CD4-positive, alpha-beta T cell treated with Interleukin-1 beta for 1 hour (primary cell): ENCODE measurements at regions not wholly inside any gene's neighbourhood (a gene's known extent, or its start where the extent isn't known, plus 50 kb on each side); places are given as distances from the start of the nearest gene placed in this dataset.

Source experiments
- DNase-seq, 2 donors: peaks; one replicate each; pipeline ENCODE4 v3.0.0-alpha.2; 2020 to 2022

DNA sequence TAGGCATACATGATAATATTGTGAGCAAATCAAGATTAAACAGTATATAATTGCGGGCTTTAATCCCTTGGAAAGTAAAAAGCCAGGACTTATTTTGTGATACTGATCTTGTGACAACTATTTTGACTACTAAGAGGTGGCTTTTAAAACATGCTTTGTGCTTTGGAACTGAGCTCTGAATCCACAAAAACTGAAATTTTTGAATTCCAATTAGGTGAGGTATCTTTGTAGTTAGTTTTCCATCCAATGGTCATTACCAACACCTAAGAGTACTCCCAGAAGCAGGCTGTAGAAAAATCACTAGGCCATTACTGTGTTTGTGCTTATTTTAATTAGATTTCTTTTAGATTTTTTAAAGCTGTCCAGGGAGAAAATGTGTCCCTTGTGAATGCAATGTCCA, 559.5 kb upstream of the WWC1 start:
- DNase-seq = no peak

DNA sequence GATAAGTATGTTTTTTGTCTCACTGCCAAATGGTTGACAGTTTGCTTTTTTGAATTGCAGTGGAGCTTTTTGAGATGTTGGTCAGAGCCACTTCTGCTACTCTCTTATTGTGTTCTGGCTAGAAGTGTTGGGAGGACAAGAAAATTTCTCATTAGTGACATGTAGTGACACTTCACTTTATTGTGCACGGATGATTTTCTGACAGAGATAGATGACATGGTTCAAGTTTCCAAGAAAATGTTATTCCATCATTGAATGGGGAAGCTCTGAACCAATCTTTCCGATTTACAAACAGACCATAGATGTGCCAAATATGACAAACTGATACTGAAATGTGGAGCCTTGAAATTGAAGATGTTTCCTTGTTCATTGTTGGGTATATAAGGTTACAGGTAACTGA, 558.9 kb upstream of the WWC1 start:
- DNase-seq = no peak

DNA sequence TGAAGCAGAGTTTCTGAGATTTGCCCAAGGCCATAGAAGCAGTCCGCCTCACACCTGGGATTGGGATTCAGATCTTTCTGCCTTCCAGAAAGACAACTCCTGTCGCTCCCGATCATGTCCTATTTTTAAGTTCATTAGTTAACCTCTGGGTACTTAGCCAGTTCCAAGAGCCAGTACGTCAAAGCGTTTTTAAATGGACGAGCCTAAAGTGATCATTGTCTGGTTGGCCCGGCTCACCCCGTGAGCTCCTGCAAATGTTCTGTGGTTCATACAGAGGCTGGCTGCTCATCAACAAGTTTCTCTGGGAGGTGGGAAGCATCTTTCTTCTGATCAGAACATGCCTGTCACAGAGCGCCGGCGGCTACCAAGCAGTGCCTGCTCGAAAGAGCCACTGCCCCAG, 554.5 kb upstream of the WWC1 start:
- DNase-seq = no peak

DNA sequence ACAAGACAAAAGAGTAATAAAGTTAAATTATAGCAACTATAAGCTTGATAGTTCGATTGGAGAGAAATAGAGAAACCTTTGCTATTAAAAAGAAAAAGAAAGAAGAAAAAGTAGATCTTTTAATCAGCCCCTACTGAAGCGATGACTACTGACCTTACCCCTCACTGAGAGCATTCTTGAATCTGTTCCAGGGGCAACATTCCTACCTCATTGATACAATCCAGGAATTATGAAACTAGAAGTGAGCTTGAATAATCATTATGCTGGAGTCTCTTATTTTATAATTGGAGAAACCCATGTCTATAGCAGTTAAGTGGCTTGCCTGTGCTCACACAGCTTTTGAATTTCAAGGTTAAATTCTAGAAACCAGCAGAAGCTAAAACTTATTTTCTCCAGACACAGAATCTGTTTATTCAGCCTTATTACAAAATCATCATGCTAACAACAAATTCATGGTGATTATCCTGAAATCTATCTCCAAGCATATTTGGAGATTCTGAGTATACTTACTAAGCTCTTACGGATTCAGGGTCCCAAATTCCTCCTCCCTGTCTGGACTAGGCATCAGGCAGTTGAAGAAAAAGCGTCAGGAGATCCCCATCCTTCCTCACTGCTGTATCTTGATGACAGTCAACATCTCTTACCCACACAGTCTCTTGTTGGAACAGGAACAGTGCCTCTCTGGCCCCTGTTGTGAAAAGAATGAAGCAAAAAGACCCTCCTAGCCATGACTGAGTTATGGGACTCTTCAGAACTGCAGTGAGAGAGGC, 547.6 kb upstream of the WWC1 start:
- no peak for DNase-seq

DNA sequence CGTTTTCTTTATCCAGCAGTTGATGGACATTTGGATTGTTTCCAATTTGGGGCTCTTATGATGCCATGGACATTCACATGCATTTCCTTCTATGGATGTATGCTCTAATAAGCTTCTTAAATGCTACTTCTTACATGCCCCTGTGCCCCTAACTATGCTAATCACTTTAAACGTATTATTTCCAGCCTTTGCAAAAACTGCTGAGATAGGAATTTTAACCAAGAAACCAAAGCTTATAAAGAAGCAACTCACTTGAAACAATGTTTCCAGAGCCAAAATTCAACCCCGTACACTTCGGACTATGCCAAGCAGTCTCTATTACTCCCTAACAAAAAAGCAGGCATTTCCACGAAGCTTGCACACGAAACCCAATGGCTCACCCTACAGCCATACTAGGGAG, 545.6 kb upstream of the WWC1 start:
- no peak for DNase-seq

DNA sequence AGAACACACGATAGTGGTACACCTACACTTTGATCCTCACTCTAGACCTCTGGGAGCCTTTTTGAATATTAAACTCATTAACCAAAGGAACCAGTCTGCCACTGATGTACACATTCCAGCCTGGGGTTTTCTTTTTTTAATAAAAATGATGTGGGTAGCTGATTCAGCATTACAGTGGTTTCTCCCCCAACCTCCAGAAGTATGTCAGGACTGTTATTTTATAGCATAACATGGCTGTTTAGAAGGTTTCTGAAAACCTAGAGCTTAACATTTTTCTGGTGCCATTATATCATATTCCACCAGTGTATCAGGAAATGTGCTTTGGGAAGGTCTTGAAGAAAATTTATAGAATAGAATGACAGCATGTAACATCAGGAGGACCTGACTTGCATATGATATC, 540.9 kb upstream of the WWC1 start:
- DNase-seq = no peak

DNA sequence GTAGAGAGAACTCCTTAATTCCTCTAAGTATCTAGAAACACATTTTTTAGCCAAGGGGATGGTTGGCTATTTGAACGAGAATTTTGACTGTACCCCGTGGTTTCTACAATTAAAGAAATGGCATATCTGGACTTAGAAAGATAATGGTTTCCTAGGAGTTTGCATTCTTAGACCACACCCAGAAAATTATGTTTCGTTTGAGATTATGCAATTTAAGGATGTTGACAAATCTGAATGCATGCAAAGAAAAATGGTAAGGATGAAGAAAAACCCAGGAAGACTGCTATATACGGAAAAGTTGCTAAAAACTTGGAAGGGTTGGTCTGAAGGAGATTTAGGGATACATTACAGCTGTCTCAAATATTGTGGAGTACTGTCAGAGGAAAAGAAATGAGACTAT, 538.5 kb upstream of the WWC1 start:
- DNase-seq = no peak

DNA sequence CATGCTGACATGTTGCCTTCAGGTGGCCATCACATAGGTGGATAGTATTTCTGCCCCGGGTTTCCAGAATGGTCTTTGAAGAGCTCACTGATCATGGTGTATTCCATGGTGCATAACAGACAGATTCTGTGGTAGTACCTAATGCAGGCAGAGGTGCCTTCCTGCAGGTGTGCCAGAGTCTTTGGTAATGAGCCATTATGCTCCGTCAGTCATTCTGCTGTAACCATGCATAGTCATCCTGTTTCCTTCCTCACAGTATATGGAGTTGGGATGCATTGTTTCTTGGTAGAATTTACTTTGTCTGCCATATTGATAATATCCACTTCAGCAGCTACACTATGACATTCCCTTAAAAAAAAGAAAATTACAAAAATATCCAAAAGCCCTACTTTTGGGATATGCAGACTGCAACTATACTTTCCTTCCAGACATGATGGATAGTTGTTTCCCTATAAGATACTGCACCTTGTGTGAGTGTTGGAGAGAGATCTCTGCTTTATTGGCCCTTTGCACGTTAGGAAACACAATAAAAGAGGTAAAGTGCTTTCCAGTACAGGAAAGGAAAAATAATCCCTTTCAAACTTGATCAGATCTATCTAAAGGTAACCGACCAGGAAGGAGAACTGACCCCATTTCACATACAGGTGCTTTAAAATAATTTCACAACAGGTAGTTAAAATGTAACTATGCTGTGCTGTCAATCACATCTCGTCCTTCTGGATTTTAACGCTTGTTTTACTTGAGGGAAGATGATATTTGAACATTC, 537.5 kb upstream of the WWC1 start:
- DNase-seq = no peak

DNA sequence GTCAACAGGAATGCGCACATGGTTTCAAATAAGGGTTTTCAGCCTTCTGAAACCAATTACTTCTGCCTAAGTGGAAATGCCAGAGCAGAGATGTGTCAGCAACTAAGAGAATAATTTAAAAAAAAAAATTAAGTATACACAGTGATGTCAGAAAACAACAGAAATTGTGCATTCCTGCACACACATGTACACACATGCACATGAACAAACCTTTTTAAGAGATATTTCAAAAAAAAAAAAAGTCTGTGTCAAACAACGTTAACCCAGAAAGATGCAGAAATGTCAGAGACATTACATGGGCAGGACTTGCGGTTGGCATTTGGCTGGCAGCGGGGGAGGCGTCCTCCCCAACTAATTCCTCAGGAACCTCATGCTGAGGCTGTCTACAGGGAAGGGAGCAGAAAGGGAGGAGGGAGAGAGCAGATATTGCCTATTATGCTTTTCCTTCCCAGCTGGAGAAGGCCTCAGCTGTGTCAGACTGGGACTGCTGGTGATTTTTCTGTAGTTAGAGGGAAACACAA, 536.9 kb upstream of the WWC1 start:
- DNase-seq = no peak

DNA sequence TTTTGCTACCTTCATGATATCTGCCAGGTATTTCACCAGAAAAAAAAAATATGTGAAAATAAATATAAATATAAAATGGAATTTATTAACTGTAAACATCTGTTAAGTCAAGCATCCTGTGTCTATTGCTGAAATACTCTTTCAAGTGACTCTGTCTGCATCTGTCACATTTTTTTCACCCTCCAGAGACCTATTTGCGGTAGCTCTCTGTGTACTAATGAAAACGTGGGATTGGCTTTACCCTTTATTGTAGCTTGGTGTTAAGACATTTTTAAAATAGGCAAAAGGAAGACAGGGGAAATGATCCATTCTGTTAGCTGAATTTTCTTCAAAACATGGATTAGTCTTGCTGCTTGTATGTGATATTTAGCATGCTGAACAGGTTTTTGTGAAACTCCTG, 536.0 kb upstream of the WWC1 start:
- no peak for DNase-seq

DNA sequence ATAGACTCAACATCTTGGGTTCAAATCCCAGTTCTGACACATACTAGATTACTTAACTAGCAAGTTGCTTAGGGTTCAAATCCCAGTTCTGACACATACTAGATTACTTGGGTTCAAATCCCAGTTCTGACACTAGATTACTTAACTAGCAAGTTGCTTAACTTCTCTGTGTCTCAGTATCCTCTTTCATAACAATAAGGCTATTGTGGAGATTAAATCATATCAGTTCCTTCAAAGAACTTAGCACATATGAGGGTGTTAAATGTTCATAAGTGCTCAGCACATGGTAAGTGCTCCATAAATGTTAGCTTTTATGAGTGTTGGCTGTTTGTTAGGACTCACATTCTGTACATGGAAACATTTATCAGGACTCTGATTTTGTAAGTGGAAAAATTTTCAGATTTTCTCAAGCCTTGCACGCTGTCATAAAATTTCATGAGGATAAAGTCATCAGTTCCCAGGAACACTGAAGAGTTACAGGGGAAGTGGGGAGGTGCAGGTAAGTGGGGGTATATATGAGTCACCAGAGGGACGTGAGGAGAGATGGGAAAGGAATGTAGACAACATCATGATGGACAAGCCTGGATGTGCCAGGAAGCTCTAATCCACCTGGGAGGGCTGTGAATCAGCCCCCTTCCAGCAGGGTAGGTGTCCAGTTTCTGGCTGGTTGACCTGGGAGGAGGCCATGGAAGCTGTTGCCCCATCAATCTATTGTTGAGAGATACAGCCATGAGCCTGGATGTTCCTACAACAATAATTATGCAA, 532.2 kb upstream of the WWC1 start:
- DNase-seq = no peak

DNA sequence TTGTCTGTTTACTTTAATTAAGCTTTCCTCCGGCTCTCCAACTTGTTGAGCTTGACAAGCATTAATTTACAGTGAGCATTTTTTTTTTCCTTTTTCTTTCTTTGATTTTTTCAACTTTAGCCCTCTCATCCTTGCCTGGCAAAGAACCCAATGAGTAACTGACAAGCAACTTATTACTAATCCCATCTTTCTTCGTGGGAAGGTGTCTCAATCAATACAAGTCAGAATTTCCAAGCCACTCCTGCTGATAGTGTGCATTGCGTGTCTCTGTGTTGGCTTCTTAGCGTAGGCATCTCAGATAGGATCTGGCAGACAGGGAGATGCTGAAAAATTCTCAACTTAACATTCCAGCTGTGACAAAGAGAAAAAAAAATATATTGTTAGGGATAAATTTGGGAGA, 527.7 kb upstream of the WWC1 start:
- no peak for DNase-seq

DNA sequence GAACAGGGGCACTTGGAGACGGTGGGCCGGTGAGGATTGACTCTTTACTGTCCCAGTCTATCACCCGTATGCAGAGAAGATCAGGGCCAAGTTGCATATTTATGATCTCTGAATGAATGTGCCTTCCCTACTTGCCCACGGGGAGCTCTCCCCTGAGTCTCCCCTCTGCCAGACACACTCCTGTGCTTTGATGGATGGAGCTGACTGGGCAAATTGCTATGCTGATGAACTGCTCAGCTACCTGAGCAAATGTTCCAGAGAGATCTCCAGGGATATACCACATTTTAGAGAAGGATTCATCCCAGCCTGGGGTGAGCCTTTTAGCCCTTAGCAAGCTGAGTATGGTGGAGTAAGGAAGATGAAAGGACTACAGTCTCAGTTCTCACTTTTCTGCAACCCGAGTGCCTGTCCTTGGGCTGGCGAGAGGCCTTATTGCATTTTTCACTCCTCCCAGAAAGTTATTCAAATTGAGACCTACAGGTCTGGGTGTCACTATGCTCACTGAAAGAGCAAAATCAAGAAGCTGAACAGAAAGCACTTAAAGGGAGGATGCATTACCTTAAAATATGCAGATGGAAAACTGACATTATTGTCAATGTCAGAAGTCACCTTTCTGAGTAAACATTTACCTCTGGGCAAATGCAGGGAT, 526.7 kb upstream of the WWC1 start:
- DNase-seq = no peak

DNA sequence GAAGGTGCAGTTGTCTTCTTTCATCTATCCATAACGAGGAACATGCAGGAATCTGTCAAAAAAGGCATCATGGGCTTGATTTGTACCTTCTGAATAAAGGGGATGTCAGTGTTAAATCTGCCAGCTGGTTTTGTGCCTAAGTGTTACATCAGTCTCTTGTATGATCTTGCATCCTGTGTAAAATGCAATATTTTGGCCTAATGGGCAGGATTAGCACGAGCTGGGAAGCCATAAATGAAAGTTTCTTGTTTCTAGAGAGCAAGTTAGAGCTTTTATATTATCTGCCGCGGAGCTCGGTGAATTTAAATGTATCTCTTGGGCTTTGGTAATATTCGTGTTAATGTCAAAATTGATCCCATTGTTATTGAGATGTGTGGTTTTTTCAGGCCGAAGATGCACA, 526.1 kb upstream of the WWC1 start:
- no peak for DNase-seq

DNA sequence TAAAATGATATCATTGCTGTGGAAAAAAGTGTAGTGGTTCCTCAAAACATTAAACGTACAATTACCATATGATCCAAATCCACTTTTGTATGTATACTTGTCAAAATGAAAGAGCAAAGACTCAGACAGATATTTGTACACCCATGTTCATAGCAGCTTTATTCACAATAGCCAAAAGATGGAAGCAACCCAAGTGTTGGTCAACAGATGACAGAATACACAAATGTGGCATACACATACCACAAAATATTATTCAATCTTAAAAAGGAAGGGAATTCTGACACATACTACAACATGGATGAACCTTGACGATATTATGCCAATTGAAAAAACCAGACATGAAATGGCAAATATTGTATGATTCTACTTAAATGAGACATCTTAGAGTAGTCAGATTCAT, 524.5 kb upstream of the WWC1 start:
- DNase-seq = no peak

DNA sequence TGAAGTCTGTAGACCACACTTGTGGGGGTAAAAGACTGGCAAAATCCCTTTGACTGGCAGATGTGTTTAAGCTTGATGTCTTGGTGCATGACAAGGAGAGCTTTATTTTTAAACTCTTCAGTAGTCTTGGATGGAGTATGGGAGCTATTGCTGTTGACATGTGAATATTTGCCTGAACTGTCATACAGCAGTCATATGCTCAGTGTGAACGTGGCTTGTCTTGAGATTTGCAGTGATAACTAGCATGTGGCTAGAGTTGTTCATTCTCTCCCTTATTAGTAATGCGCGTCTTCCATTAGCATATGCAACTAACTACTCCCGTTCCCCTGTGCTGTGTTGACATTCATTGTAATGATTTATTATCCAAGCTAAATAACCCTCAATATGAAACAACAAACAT, 523.6 kb upstream of the WWC1 start:
- no peak for DNase-seq

DNA sequence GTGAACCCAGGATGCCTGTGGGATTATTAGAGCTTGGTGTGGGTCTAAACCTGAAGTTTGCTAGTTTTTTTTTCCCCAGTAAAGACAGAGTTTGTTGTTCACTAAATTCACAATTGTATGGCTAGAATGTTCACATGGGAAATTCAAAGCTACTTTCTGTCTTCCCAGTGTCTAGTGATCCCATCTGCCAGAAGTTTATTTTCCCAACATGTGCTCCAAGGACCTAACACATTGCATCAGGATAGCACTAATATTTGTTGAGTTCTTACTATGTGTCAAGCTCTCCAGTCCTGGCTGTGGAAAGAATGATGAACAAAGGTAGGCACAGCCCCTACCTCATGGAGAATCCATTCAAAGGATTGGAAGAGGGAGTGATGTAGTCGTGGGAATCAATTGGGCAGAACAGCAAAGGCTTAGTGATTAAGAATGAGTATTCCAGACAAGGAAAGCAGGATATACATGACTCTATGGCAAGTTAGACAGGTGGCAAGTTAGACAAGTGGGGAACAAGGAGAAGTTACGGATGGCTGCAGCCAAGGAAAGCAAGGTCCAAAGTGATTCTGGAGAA, 521.5 kb upstream of the WWC1 start:
- DNase-seq = no peak

DNA sequence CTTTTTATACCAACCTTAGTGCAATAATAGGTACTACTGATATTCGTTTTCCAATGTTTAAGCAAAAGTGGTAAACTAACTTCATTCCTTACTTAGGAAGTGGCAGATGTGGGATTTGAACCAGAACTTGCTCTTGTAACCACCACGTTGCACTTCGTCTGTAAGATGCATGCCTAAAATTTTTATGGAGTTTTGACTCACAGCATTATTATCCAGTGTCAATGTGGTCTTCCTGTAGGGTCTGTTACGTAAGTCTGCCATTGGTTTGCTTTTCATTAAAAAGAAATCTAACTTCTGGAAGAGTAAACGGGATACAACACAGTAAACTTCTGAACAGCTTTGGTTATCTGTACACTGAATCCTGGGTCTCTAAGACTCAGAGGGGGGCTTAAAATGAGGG, 521.0 kb upstream of the WWC1 start:
- DNase-seq = no peak

DNA sequence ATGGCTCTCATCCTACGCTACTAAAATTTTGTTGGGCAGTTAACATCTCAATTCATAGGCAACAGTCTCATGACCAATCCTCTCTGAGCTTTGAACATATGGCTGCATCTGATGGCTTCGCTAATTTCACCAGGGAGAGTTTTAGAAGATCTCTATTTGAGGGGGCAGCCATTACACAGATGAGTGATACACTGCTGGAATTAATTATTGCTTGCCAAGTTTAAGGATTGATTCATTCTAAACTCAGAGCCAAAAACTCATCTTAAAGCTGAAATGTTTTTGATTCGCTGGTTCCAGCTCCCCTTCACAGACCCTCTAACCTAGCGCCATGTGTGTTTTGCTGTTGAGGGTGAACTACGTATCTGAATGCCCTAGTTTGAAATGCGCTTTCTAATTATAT, 519.9 kb upstream of the WWC1 start:
- DNase-seq = no peak

DNA sequence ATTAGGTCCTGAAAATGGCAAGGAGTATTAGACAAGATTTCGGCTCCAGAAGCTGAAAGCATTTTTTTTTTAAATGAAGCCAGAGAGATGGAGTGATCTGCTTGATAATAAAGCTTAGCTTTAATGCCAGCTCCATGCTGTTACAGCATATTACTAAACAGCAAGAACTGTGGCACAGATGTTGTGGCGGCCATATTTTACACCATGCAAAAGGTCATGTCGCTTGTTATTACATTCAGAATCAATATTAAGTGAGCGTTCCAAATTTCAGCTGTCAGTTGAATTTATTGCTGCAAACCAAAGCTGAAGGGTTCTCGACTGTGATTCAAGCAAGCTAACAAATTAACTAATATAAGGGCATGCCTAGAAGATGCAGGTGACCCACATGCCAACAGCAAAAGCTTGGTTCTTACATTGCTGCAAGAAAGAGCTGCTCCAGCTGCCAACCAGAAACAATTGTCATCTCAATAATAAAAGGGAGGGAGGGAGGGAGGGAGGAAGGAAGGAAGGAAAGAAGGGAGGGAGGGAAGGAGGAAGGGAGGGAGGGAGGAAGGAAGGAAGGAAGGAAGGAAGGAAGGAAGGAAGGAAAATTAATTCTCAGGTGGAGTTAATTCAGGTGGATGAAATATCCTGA, 517.7 kb upstream of the WWC1 start:
- no peak for DNase-seq

DNA sequence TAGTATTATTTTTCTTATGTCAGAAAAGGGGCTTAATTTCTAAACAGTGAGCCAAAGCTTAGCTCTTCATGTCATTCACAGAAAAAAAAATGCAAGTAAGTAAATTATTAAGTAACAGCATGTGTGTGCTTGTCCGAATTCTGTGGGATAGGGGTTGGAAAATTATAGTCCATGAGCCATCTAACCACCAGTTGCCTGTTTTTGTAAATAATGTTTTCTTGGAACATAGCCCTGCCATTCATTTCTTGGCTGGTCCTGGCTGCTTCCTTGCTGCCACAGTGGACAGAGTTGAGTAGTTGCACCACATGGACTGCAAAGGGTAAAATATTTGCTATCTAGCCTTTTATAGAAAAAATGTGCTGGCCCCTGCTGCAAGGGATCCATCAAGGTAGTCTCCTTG, 513.7 kb upstream of the WWC1 start:
- no peak for DNase-seq

DNA sequence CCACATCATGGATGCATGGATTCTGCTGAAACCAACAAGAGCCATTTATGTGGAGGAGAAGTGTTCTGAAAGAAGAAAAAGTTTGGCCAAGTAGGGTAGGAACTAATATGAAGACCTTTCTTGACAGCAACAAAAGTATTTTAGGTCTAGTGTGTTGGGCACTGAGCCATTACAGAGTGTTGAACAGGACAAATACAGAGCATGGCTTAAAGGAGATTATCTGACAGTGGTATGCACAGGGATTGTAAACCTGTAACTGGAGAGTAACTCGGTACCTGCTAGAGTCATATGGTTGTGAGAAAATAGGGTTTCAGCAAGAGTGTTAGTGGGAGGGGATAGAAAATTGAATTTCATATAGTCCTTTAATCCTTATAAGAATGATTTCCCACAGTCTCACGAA, 513.2 kb upstream of the WWC1 start:
- no peak for DNase-seq
